Ureter (tissue), 1 donor: ENCODE measurements at regions not wholly inside any gene's neighbourhood (a gene's known extent, or its start where the extent isn't known, plus 50 kb on each side); places are given as distances from the start of the nearest gene placed in this dataset.

Source experiments
- DNase-seq: peaks from one replicate; pipeline ENCODE4 v3.0.0-alpha.2; 2020; ENCODE audit warnings: low spot score
- donor health status: DM: yes; HTN: yes; CAD: no.

DNA sequence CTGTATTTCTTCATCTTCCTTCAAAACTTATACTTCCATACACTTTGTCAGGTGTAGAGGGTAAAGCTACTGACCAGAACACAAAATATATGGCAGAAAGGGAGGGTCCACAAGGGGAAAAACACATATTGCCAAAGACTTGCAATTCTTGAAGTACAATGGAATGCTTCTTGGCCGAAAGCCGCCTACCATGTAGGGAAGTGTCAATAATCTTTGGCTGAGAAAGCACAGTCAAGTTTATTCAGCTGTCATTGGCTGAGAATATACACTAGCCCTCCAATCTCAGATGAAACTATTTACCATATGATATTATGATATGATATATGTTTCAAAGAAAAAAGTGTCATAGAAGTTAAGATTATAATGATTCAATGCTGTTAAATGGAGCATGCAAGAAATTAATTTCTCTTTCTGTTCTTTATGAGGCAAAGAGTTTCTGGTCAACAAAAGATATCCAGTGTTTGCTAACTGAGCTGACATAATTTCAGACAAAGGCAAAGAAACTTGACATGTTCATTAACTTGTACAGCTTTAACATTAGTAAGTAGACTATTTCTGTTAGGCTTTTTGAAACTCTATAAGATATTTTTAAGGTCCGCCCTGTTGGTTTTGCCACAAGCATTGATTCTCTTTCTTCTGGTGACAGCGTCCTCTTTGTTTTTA is 89.0 kb upstream of the LPP start:
- no peak for DNase-seq

DNA sequence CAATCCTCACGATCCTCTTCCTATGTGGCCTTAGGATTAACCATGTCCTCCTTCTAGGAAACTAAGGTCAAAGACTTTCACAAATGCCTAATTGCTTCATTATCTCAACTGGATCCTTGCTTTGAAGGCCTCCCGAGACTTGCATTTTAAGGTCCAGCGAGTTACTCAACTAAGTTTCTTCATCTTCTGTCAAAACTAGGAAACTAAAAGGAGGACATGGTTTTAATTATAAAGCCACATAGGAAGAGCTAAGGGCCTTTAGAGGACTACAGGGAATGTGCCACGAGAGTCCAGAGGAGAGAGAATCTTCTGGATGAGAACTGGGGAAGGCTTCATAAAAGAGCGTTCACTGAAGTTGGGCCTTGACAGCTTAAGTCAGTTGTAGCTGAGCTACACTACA is 87.8 kb upstream of the LPP start:
- DNase-seq = no peak

DNA sequence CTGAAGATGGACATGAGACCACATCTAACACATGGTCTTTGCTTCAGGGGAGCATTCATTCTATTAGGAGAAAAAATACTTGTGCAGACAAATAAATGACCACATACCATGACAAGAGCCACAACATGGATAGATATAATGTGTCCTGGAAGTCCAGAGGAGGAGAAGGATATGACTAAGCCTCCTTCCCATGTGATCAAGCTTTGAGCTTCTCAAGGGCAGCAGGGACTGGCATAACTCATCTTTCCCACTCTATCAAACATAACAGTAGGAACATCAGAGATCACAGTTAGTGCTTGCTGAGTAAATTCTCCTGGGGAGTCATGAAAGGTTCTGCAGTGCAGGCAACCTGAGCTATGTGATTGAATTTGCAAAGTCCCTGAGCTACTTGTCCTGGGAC is 86.0 kb upstream of the LPP start:
- no peak for DNase-seq

DNA sequence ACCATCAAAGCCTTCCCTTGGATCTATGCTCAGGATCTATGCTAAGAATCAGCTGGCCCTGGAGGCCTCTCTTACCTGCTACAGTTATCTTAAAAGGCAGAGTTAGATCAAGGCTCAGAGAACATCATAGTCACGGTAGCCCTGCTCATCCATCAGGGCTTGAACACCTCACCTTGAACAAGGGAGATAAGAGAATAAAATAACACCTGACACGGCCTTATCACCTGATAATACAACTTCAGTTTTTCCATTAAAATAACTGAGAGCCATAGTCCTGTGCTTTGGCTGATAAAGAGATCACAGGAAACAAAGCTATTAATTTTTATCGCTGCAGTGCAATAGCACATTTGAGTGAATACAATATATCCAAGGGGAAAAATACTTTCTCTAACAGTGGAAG is 85.6 kb upstream of the LPP start:
- no peak for DNase-seq

DNA sequence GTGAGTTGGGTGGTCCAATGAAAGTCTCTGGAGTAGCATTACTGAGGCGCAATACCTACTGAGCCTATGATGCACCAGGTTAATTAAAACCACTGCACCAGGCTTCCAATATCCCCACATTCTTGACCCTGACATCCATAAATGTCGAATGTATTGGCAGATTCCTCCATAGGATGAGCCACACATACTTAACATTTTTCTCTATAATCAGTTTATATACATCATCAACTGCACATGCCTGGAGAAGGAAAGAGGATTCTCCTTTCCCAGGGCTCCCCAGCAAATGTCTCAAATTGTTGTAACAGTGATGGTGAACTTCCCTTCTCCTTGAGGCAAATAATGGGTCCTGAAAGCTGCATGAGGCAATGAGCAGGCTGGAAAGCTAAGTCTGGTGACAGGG is 82.3 kb upstream of the LPP start:
- no peak for DNase-seq

DNA sequence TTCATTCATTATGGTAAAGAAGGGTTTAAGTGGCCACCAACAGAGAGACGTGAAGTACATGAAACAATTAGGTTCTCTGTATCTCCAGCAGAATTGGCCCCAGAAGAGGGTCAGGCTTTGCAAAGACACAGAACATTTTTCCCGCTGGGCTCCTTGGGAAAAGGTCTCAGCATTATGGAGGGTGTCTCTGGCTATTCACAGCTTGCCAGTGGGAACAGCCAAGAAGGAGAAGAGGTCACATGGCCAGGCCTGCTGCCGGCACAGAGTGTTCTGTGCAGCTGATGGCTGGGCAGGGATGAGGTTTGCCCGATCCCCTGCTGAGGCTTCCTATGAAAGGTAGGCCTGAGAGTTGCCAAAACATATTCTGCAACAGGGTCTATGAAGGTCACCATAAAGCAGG is 77.8 kb upstream of the LPP start:
- no peak for DNase-seq

DNA sequence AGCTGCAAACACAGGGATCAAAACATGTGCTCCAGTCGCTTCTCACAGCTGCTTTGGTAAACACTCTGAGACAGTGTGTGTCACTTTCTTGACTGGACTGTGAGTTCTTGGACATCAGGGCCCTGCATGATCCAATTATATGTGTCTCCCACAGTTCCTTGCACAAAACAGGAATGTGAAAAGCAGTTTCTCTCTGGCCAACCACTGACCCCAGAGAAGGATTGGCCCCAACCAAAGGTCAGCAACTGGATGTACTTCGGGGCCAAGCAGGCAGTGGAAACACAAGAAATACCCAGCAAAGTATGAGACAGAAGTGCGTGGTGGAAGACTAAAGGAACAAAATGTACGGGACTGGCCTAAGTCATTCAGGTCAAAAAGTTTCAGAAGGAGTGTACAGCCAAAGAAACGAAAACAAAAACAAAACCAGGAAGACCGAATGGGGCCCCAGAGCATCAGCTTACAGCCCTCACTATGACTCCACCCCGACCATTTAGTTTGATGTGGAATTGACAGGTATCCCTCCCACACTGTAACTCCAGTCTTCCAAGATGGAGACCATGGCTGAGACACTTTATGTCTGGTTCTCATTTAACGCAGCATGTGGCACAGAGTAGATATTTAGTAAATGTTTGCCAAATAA is 76.7 kb upstream of the LPP start:
- no peak for DNase-seq

DNA sequence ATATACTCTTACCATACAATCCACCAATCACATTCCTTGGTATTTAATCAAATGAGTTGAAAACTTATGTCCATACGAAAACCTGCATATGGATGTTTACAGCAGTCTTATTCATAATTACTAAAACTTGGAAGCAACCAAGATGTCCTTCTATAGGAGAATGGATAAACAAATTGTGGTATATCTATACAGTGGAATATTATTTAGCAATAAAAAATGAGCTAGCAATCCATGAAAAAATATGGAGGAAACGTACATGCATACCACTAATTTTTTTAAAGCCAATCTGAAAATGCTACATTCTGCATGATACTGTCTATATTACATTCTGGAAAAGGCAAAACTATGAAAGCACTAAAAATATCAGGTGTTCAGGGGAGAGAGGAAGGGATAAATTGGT is 73.9 kb upstream of the LPP start:
- no peak for DNase-seq

DNA sequence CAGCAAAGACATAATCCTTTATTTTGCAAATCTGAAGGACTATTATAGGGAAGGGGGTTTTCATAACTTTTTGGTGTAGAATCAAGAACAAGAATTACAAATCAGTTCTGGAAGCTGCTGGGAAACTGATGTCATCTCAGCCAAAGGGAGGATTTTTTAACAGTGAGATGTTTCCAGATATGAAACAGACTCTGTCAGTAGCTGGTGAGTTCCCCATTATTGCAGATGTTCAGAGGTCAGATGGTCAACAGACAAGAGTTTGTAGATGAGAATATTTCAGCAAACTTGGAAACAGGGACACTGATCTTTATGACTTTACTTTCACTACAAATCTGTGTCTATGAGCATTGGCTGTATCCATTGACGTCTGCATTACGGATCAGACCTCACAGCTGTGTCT is 71.9 kb upstream of the LPP start:
- DNase-seq = no peak

DNA sequence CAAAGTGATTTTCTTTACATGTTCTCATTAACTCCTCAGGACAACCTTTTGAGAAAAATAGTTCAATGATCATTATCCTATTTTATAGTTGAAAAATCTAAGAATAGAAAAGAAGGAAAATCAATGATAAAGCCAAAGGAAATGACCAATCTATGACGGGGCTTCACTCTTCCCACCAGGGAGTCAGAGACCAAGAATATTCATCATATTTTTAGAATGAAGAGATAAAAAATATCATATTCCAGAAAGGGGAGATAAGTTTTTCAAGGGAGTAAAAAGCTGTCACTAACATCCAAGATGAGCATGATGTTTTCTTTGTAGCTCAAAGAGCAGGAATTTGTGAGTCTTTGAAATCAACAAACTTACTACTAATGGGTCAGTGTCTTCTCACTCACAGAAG is 71.5 kb upstream of the LPP start:
- DNase-seq = no peak

DNA sequence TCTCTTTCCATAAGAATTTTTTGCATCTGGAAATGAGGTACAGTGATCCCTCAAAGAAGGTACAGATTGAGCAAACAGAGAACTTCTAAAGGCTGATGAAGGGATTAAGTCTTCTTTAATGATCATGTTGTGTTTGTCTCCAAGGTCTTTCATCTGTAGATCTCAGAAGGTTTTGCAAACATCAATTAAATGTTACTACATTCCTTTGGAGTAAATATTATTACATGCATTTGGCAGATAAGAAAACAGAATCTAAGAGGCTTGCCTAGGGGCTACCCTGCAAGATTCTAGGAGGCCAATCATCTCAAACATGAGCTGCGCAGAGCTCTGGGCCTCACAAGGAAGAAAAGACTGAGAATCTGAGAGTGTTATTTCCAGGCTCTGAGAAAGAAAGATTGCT is 70.9 kb upstream of the LPP start:
- no peak for DNase-seq

DNA sequence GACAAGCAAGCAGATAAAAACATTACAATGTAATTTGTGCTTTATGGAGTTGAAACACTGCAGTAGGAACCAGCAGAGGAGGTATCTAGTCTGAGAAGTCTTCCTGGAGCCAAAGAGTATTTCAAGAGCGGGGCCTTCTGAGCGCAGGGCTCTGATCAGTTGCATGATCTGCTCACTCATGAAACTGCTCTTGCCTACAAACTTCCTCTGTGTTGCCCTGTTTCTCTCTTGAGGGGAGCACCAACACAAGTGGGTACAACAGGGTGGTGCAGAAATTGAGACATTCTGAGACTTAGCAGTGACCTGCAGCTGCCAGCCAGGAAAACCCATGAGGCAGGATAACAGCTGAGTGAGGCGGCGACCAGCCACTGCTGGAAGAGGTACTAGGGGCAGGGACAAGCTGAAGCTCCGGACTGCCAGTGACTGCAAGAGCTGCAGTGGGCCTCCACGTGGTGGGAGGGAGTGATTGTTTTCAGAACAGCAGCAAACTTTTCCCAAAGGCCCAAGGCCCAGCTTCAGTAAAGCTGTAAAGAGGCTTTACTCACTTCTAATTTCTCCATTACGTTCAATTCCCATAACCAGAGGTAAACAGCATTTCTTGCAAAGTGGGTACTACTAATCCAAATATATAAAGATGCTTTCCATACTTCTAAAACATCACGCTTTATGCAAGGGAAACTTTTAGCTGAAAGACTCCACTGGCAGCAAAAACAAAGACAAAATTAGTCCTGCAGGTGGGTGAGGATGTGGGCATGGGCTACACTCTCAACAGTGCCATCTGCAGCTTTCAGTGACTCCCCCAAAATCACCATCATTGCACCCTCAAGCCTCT is 69.0 kb upstream of the LPP start:
- no peak for DNase-seq

DNA sequence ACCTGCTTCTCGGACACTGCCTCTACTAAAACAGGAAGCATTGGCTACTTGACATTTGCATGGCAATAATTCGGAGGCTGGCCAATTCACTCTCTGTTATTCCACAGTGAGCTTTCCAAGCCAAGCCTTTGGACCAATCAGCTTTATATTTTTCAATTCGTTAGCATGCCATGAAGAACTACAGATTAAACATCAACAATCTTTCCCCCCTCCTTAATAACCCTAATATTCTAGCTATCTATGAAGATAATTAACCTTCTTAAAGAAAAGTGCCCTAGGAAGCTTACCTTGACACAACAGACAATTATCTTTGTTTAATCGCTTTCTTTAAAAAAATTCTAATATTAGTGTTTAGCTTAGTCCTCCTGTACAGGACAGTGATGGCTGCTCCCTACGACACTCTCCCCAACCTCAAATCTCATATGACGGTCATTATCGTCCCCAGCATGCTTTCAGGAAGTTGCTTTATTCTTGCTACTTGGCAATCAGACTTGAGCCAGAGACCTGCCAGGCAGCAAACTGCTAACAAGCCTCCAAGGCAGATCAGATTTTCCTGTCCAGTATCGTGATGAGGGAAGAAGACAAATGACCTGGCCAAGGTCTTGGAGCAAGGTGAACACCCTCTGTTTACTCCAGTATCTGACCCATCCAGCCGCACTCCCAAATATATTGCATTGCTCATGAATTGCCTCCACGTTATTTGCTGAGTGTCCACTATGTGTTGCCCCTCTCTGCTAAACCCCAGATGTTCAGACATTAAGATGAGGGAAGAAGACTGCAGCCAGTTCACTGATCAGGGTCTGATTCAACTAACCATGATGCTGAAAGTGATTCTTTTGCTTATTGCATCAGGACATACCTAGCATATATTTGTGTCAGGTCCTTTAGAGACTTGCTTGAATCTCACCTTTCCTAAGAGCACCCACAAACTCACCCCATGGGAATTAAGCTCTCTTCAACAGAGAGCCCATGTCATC is 68.1 kb upstream of the LPP start:
- no peak for DNase-seq

DNA sequence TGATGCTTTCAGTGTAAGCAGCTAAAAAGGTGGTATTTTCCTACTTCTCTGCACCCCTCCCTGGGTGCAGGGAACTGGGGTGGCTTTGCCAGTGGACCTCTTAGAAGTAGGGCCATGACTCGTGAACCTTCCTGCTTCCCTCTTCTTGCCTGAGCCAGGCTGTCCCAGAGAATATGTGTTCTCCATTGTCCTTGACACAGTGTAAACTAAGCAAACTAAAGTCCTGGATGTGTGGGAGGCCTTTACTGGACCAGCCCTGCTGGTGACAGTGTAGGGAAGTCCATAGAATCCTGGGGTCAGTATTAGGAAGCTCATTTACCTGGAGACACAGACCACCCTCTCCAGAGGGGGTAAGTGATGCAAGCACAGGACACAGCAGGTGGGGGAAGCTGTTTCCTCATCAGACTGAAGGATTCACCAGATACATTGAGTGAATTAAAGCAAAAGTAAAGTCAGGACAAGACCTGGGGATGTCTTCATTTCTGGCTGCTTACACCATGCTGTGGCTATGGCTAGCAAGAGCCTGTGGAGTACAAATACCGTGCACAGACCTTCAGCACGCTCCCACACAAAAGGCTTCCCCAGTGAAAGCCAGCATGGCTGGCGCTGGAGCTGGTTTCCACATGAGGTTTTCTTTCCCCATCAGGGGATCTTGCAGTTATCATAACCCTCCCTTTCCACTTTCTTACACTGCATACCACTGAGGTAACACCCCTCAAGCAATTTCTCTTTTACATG is 64.8 kb upstream of the LPP start:
- DNase-seq = no peak

DNA sequence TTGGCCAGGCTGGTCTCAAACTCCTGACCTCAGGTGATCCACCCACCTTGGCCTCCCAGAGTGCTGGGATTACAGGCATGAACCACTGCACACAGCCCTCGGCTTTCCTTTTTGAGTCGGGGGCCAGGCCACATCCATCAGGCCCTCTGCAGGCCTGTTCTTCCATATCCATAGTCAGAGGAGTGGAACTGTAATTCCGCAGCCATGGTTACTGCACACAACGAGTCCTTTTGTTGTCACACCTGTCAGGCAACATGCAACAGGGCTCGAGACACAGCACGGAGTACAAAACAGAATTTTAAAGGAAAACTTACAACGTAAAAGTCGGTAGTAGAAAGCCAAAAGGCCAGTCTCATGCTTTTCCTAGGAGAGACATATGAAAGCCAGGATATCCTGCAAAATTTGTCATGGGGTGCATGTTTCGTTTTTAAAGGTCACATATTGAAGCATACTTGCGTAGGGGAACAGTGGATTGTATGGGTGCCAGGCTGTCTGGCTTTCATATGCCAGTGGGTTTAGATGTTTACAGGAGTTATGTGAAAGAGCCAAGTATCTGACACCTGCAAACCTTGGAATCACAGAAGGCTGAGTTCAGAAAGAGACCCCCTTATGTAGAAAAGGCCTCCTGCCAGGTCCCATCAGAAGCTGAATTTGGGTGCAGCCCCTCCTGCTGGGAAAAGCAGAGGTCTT is 63.2 kb upstream of the LPP start:
- DNase-seq = no peak

DNA sequence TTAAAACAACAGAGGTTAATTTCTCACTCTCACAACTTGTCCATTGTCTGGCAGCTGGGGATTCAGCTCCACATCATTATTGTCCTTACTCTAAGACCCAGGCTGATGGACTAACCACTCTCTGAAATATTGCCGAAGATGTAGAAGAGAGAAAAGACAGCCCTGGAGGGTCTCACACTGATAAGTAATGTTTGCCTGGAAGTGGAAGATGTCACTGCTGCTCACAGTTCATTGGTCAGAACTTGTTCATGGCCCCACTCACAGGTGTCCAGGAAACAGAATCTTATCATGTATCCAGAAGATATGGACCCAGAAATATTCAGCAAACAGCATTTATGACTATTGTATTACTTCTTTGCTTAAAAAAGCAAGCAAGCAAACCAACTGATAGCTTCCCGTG is 62.2 kb upstream of the LPP start:
- no peak for DNase-seq

DNA sequence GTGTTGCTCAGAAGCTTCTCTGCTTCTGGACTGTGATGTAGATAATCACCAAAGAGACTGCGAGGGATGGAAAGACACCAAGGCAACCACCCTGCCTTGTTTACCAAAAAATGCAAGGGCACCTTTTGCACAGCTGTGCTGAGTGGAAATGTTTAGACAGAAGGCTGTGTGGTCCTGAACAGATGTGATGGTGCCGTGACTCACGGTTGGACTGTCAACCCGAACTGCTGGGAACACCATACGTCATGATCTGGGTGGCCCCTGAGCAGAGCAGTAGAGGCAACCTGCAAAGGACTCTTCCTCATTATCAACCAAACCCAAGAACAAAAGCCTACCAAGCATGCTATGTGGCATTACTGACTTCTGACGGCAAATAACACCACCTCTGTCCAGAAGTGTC is 61.3 kb upstream of the LPP start:
- no peak for DNase-seq

DNA sequence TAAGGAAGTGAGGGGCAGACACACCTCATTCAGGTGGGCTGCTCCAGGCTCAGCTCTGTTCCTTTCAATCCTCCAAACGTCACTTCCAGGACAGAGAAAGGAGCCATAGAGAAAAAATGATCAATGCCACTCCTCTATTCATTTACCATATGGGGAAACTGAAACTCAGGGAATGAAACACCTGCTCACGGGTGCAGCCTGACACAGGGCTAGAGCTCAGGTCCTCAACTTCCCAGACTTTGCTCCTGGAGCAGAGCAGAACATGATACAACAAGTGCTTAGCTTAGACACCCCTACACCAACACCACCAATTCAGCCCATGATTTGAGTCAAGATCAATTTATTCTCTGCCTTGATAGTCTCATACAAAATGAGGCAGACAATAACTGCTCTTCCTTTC is 58.5 kb upstream of the LPP start:
- DNase-seq = no peak

DNA sequence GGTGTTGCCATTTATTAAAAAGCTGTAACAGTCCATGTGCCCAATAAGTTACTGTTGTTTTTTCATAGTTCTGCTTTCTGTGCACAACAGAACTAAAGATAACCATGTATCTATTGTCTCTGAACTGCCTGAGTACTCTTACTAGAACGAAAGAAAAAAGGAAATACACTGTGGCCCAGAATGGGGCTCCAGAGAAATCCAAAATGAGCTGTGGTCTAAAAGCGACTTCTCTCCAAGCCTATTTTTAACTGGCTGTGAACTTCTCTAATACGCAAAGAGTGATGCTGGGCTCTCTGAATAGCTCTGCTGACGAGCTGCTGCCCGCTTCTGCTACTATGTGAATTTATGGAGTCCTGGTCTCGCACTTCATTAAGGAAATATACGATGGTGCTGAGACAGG is 56.2 kb upstream of the LPP start:
- DNase-seq = no peak

DNA sequence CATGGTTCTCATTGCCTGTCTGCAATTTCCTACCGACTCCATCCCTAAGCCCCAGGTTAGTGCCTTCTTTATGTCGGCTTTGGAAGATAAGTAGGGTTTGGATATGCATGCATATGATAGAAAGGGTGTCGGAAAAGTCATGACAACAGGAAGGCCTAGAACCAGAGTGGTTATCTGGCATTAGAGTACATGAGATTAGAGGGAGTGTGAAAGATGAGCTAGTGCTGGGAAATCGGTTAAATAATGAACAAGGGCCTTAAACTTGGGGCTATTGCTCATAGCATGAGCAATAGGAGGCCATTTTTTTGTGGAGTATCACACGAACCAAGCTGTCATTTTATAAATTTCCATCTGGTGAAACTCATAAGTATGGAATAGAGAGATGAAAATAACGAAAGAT is 54.0 kb upstream of the LPP start:
- no peak for DNase-seq
